T47D (cell line): ENCODE measurements at regions not wholly inside any gene's neighbourhood (a gene's known extent, or its start where the extent isn't known, plus 50 kb on each side); places are given as distances from the start of the nearest gene placed in this dataset.

Experiments
- DNase-seq, 2 experiments: peaks; one replicate each; pipeline versions ENCODE4 v3.0.0 to v3.0.0-alpha.2; 2011 to 2012; ENCODE audit warnings: low read depth in 1 of 2, low spot score in 1 of 2
- JUND ChIP-seq: IDR thresholded peaks from 2 replicates; pipeline ENCODE4 v1.6.1; 2012; ENCODE audit warnings: low read depth
- in situ Hi-C: cut with HindIII; loops from 2 replicates; pipeline ENCODE4 v1.10.0; 2016; ENCODE audit warnings: low sequenced_read_pairs, low pct_unique_long_range_greater_than_20kb

DNA sequence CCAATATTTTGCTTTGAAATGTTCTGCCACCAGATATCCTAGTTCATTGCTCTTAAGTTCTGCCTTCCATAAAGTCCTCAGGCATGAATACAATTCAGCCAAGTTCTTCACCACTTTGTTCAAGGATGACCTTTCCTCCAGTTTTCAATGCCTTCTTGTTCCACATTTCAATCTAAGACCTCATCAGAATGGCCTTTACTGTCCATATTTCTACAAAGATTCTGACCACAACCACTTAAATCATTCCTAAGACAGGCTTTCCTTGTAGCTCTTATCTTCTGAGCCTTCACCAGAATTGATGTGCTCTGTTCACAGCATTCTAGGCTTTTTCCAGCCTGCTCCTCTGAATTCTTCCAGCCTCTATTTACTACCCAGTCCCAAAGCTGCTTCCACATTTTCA is 319.0 kb downstream of the HACE1 start:
- DNase-seq: no peak
- in situ Hi-C loops: no loop called here
- no peak for TF ChIP-seq JUND

DNA sequence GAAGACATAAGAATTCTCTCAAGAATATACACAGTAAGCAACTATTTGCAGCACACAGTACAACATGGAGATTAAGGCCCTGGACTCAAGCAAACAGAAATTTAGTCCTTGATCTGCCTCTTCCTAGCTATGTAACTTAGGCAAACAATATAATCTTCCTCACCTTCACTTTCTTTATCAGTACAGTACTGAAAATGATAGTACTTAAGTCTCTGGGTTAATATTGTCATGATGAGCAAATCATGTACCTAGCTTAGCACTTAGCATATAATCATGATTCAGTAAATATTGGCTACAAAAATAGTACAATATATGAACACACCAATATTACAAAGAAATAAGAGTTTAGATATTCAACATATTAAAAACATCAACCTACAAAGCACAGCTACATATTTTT is 320.5 kb downstream of the HACE1 start:
- in situ Hi-C loops: no loop called here
- TF ChIP-seq JUND: no peak

DNA sequence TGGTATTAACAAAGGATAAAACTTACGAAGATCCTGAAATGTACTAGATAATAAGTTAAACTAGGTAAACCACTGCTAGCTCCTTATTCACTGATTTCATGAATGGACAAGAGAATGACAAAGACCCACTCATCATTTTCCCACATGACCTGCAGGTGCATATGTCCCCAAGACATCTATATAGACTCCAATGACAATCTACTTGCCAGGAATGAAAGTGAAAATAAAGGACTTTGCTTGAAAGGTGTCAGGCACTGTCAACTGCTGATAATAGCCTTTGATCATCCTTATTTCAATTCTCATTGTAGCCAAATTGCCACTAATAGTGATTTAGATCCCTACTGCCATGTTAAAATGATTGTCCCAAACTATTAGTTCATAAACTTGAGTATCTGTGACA is 321.8 kb downstream of the HACE1 start:
- in situ Hi-C loops: no loop called here
- no peak for TF ChIP-seq JUND
- no peak for DNase-seq

More for the DNA sequence above, 320.5 kb downstream of the HACE1 start:
- no peak for DNase-seq

DNA sequence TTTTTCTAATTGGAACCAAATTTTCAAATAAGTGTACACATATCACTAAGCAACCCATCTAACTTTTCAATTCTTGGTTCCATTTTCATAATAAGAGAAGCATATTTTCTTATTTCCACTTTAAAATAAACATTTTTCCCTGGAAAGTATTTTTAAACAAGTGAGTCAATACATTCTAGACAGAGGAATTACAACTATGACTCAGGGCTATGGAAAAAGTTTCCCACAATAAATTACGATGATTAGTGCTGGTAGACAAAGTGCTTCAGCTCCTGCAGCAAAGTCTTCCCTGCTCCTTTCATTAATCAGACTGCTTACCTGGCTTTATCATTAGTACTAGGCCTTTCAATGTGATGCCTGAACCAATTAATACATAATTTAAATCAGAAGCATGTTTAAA is 322.5 kb downstream of the HACE1 start:
- no peak for TF ChIP-seq JUND
- in situ Hi-C loops: no loop called here
- no peak for DNase-seq

DNA sequence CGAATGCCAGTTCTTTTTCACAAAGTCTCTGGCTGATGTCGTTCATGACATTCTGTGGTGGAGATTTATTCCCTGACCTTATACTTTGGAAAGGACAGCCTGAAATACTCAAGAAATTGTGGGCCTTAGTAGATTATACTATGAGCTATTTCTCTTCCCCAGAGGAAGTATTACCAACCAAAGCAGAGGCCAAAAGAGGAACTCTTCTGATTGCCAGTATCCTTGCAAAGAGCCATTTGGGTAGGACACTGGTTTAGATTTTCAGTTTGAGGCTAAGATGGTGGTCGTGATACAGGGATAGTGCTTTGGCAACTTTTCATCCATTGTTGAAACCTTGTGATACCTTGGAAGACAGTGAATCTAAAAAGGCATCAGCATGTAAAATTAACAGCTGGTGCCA is 327.3 kb downstream of the HACE1 start:
- in situ Hi-C loops: no loop called here
- DNase-seq: no peak

DNA sequence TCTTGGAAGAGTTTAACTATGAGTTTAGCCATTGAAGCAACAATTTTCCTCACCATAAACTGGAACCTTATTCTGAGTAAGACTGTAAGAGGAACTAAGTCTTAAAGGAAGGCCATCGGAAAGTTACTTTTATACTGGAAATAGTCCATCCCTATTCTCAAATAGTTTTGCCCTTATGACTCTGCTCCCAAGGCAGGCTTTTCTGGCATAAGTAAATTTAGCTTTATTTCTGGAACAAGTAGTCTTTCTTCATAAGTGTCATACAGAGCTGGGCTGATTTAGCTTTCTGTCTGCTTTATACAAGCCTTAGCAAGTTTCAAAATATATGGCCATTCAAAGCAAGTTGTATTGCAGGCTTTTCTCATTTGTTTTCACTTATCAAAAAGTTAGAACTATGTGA is 328.1 kb downstream of the HACE1 start:
- no peak for TF ChIP-seq JUND
- DNase-seq: no peak
- in situ Hi-C loops: no loop called here

More for the DNA sequence above, 327.3 kb downstream of the HACE1 start:
- no peak for TF ChIP-seq JUND

DNA sequence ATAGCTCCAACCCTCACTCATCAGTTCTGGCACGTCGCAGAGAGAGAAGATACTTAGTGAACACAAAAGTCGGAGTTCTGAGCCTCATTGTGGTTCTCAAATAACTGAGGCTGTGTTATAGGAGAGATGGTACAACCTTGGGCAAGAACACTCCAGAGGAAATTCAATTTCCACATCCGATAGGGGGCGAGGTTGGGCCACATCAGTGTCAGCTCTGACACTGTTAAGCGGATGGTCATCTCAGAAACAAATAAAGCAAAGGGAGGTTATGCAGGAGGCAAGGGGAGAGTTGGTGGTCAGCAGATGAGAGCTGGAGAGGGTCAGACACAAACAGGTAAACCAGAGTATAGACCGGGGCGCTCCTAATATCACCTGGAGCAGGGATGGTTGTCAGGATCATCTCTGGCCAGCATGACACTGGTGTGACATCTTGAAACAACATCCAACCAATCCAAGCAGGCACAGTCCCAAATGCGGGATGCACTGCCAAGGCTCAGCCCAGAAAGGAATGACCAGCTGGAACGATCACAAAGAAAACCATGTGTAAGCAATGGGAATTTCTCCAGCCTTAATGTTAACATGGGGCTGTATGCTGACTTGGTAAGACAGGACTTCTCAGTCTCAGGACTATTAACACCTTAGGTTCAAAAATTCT is 331.8 kb downstream of the HACE1 start:
- no peak for TF ChIP-seq JUND
- peak in 1 of 2 experiments; percentile 55 for DNase-seq
- in situ Hi-C loops: no loop called here

DNA sequence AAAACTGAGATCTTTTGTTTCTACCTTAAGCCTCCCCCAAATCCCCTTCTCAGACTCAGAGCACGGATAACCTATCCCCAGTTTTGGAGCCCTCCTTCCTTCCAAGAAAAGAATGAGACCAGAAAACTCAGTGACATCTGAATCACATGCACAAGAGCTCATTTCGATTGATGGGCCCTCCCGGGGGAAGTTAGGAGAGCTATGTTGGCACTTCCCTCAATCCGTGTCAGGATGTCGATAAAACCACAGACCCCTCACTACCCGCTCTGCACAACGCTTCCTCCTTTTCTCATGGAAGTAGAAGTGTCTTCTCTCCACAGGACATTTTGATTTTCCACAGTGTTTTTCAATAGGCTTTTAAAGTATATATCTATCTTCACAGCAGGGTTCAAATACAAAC is 332.4 kb downstream of the HACE1 start:
- DNase-seq: no peak
- in situ Hi-C loops: no loop called here
- no peak for TF ChIP-seq JUND

DNA sequence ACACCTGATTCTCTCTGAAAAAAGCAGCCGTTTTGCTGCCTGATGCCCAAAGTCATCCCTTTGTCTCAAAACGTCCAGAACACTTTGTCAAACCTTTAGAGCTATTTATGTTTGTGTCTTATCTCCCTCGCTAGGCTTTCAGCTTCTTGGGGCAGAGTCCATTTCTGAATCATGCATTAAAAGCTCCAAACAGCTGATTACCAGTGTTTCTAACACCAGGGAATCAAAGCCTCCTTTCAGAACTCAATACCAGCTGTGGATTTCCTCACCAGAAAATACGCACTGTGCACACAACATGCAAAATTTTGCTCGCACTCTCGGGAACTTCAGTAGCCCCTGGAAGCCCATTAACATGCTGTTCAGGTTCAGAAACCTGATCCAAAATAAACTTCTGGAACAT is 333.3 kb downstream of the HACE1 start:
- no peak for TF ChIP-seq JUND
- no peak for DNase-seq
- in situ Hi-C loops: no loop called here

DNA sequence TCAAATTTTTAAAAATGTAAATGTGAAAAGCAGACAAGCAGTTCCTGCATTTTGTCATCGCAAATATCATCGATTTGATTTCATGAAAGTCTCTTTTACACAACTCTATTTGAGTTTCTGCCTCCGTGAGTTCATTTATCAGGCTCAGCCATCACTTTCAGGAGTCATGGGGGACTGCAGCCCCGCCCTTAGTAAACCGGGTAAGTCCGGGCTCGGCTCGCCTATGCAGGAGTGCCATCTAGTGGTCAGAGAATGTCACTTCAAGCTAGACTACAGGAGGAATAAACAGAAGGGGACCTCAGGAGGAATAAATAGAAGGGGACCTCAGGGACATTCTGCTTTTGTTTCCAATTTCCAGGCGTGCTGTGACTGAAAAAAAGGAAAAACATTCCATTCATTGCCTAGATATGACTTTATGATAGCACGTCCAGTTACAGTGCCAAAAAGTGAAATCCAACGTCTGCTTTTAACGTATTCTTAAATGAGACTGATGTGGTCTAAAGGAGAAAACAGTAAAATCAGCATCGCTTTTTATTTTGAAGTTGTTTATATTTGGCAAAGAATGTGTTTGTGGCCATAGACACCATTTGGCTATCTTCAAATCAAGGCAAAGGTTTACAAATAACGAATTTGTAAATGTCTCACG is 333.9 kb downstream of the HACE1 start:
- no peak for TF ChIP-seq JUND
- in situ Hi-C loops: no loop called here
- DNase-seq: peak; percentile 23 to 79

DNA sequence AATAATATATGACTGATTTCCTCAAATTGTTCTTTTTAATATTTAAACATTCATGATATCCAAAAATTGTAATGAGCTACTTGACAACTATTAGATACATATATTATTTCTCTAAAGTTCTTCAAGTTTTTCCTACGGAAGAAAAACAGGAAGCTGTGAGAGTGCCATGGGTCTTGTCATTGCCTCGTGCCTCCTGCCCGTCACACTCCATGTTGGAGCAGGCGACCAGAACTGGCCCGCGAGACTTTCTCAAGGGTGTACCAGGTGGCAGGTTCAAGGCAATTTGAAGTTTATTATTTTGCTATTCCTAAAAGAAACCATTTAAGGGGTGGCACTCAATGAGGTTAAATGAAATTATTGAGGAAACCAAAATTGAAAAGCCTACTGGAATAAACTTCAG is 337.2 kb downstream of the HACE1 start:
- in situ Hi-C loops: no loop called here
- DNase-seq: no peak

DNA sequence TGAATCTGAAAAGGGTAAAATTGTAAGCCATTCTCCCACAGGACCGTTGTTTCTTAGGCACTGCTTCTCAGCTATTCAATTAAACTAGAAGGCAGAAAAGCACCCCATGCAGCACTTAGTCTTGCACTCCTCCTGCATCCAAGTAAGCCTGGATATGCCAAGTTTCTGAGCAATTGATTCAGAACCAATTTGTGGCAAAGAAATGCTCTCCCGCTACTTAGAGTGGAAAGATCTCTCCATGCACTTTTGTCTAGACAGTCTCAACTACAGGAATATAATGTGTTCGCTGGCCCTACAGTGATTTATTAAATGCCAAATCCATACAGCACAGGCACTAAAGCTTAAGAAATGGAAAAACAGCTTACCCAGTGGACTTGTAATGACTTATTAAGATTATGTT is 338.5 kb downstream of the HACE1 start:
- in situ Hi-C loops: no loop called here
- no peak for TF ChIP-seq JUND
- DNase-seq: no peak

More for the DNA sequence above, 337.2 kb downstream of the HACE1 start:
- no peak for TF ChIP-seq JUND

DNA sequence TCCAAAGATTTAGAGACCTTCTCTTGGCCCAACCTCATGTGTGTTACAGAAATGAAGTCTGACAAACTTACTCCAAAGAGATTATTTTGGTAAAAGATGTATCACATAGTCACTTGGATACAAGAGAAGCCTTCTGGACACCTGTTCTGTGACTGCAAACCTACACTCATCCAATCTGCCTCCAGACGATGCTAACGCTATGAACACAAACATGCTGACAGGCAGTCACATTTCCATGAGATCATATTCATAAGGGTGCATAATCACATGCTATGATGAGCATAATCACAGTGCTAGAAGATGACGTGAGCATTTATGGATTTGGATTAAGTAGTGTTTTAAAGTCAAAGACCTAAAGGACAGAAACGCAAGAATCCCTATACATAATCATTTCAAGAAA is 340.2 kb downstream of the HACE1 start:
- in situ Hi-C loops: no loop called here
- TF ChIP-seq JUND: no peak

DNA sequence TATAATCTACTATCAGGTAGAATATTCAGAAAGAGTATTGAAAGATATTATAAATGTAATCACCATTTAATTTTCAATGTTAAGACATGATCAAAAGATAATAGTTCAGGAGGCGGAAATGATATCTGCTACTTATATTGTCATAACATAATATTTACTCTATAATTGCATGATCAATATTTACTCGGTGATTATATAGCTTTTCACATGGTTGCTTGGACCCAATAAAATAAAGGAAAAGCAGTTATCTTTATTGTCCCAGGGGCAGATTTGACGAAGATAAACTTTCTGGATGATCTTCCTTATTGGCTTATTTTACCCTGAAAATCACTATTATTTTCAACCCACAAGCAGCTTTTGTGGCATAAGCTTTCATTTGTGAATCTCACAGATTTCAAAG is 350.4 kb downstream of the HACE1 start:
- no peak for DNase-seq
- in situ Hi-C loops: no loop called here
- TF ChIP-seq JUND: no peak

More for the DNA sequence above, 340.2 kb downstream of the HACE1 start:
- no peak for DNase-seq
